ENCODE measurements at regions not wholly inside any gene's neighbourhood (a gene's known extent, or its start where the extent isn't known, plus 50 kb on each side); places are given as distances from the start of the nearest gene placed in this dataset.

DNA sequence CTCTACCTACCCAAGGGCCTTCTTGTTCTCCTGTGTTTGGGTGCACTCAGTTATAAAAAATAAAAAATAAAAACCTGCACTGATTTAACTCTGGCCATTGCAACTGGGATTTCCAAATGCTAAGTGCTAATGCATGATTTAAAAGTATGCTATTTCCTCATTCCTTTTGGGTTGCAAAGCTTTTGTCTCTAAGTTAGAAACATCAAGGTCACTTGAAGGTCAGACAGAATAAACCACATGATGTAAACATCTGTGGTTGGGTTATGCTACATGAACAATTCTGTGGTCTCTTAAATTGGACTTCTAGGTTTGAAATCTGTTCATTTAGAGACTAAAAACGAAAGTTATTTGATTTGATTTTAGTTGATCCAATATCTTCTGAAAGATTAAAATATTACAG, 1547.4 kb upstream of the TENM3 start:
- no peak for DNase-seq (ENCODE audit: low read depth in 2 of 2)

DNA sequence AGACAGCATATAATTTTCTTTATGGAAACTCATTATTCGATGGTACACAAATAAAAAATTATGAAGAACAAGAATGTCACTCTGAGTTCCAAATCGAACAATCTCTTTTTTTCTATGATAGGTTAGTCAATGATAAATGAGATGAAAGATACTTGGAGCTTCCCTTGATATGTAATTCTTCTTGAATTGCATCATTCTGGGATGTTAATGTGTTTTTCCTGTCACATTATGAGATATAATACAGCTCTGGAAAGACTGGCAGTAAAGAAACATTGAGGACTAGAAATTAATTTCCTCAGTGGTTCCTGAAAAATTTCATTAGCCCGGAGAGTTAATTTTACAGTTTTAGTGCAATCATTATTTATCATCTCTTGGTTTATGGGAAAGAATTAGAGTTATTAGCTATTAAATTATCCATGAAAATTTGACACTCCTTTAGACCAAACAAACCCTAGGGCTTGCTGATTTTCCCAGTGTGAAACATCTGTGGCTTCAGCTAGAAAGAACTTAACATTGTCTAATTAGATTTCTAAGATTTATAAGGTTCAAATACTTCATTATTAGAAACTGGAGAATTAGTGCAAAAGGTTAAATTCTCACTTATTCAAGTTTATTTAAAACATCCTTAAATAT, 1546.6 kb upstream of the TENM3 start:
- DNase-seq (ENCODE audit: low read depth in 2 of 2): no peak

DNA sequence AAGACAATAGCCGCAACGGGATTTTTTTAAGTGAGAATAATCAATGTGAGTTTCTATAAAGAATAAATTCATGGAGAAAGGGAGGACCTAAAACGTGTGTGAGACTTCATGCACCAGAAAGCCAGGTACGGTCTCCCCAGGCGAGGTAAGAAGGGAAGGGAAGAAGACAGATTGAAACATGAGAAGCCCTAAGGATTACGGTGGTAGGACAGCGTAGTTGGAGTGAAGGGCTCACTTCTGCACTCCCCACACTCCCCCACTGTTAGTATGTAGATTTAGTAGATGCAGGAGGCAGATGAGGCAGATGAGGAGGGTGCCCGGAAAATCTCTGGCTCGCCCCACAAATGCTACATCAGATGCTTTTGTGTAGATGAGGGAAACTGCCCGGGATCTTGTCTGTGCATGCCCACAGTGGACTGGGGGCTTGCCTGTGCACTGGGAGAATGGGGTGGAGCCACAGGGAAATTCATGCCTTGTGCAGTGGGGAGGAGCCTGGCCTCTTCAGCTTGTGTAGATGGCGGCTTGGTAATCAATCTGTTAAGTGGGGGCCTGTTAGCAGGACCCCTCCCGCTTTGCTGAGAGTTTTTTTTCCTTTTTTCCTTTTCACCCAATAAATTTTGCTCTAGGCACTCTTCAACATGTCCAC, 1544.5 kb upstream of the TENM3 start:
- DNase-seq (ENCODE audit: low read depth in 2 of 2): no peak

DNA sequence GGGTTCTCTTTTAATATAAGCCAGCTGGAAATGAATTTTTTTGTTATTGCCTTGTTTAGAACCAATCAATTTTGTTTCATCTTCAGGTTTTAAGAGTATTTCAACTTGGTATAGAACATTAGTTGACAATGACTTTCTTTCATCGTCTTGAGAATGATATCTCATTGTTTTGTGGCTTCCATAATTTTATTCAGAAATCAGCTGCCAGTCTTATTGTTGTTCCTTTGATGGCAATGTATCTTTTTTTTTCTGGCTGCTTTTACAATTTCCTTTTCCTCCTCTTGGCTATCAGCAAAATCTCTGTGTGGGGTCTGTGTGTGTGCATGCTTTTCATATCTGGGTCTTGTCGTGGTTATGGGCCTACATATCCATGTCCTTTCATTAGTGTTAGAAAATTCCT, 1536.4 kb upstream of the TENM3 start:
- no peak for DNase-seq (ENCODE audit: low read depth in 2 of 2)

DNA sequence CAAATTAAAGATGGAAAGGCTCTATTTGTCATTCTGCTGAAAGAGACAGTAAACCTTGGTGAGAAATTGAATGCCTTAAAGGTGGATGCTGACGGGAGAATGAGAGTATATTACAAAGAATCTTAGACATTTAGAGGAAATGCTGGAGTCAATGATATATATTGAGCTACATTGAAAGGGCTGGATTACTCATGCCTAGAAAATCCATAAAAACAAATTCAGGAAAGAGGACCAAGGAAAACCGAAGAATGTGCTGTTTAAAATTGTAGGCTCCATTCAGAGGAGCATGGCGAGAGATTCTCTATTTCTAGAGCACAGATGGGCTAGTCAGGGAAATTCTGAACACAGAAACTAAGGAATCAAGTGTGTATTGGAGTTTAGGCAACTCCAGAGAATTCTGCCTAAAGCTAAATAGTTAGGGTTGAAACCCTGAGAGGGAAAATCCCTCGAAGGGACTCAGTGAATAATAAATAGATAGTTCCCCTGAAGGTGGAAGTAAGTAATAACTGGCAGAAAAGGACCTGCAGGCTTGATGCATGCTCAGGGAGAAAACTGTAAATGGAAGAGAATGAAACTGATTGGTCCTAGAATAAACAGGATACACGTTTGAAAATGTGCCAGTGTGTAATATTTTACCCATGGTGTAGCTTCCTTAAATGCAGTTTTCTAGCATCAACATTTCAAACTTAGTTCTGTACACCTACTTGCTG, 1532.4 kb upstream of the TENM3 start:
- no peak for DNase-seq (ENCODE audit: low read depth in 2 of 2)

DNA sequence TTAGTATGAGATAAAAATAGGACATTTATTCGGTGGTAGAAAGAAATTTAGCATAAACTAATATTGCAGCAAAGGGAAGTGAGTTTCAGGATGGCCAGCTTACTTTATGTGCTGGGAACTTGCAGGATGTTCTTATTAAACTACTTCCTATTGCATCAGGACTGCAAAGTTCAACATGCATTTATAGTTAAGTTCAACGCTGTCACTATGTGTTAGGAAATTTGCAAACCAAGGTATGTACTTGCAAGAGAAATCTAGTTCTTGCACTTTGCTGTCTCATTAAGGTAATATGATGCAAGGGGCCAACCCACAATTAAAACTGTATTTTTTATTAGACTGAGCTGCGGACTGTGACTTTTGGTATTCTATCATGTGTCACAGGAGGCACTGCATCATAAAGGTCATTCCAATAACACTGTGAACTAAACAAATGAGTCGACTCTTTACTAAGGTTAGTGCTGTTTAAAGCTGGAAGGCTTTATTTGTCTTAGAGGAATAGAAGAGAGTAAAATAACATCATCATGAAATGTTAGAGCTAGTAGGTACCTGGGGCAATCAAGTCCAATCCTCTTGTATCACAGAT, 1525.7 kb upstream of the TENM3 start:
- DNase-seq (ENCODE audit: low read depth in 2 of 2): no peak

DNA sequence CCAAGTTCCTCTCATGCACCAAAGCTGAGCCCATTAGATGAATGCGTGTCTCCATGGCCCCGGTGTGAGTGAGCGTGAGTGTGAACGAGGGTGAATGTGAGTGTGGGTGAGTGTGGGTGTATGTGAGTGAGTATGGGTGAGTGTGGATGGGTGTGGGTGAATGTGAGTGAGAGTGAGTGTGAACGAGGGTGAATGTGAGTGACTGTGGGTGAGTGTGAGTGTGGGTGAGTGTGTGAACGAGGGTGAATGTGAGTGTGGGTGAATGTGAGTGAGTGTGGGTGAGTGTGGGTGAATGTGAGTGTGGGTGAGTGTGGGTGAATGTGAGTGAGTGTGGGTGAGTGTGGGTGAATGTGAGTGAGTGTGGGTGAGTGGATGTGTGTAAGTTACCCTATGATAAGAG, 1521.8 kb upstream of the TENM3 start:
- DNase-seq (ENCODE audit: low read depth in 2 of 2): no peak

DNA sequence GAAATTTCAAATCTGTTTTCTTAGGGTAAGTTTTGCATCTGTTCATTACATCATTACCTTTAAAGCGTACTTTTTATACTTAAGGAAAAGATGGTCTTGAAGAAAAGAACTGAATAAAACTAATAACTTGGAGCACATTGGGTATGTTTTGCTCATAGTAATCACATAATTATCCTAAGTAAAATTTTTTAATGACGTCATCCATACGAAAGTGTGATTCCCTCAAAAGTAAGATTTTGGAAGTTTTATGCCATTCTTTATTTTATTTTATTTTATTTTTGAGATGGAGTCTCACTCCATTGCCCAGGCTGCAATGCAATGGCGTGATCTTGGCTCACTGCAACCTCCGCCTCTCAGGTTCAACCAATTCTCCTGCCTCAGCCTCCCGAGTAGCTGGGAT, 1516.6 kb upstream of the TENM3 start:
- no peak for DNase-seq (ENCODE audit: low read depth in 2 of 2)

DNA sequence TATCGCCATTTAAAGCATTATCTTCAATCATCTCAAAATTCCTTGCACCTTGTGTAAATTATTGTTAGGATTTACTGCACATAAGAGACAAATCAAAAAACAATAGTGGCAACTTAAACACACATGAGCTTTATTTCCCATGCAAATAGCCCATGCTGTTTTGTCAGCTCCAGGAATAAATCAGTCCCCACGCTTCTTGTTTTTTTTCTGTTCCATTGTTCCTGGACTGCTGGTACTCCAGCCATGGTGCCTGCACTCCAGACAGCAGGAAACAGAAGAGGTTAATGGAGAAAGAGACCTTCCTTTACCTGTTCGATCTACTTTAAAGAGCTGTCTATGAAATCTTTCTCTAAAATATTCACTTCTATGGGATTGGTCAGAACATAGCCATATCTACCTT, 1515.7 kb upstream of the TENM3 start:
- no peak for DNase-seq (ENCODE audit: low read depth in 2 of 2)

DNA sequence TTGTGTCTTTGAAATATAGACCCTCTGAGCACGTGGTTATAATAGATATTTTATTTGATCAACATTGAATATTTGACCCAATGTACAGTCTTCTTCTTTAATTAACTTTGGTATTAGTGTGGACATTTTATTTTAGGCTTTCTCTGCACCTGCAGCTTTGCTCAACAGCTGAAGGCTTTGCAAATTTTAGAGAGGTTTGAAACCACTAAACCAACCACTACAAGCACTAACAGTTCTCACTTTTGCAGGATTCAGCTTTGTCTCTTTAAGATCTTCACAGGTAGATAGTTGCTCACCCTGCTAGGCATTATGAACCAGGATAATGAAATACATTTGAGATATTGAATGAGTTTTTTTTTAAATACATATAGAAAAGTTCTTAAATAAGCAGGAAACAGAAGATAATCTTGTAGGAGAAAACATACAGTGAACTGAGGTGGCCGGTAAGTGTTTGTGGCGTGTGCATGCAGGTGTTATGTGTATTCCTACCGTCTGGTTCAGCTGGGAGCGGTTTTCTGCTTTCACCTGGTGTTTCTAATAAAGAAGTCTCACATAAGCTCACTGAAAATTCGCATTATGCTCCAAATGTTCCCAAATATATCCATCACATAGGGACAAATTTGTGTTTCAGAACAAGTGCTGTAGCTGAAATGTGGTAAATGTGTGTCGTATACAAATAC, 1508.3 kb upstream of the TENM3 start:
- no peak for DNase-seq (ENCODE audit: low read depth in 2 of 2)

DNA sequence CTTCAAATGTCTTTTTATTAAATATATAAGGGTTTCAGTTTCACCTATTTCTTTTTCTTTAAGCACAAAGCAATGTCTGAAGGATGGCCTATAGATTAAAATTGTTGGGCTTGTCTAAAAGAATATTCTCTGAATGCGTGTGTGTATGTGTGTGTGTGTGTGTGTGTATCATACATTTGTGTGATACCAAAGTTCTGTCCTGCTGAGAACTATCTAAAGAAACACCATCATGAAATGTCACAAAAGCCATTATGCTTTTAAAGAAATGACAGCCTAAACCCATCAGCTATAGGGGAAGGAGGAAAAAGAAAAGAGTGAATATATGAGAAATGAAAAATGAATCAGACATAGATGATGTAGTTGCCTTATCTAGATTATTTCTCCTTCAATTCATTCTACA, 1501.5 kb upstream of the TENM3 start:
- no peak for DNase-seq (ENCODE audit: low read depth in 2 of 2)

DNA sequence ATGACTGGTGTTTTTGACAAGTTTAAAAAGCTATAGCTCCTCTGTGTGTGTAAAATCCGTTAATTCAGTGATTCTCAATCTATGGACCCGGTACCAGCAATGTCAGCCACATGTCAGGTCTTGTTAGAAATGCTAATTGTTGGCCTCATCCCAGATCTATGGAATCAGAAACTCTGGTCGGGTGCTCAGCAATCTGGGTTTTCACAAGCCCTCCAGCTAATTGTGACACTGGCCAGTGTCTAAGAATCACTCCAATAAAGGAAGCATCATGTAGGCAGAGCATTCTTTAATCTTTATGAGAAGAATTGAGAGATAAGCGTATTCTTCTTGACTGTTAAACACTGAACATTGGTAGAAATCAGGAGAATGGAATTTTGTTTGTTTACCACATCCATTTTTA, 1498.2 kb upstream of the TENM3 start:
- no peak for DNase-seq (ENCODE audit: low read depth in 2 of 2)

DNA sequence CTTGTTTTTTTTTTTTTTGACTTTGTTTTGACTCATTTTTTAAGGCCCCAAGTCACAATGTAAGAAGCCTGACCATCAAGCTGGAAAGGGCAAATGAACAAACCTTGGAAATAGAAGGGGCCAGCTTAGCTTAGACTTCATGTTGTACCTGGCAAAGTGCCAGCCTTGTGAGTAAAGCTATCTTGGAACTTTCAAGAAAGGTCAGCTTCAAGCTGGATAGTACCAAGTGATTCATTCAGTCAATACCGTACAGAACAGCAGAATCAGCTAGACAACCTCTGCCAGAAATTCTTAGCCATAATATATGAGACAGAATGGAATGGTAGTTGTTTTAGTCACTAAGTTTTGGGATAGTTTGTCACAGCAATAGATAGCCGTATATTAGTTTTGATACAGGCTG, 1492.2 kb upstream of the TENM3 start:
- DNase-seq (ENCODE audit: low read depth in 2 of 2): no peak

DNA sequence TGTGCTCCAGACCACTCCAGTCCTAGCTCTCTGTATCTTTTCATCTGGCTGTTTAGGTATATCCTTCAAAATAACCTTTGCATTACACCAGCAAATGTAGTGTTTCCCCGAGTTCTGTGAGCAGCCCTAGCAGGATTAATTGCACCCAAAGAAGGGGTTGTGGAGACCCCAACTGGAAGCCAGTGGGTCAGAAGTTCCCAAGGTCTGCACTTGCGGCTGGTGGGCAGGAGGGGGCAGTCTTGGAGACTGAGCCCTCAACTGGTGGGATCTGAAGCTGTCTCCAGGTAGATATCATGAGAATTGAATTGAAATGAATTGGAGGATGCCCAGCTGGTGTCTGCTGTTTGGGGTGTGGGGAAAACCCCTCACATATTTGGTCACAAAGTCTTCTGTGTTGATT, 1485.3 kb upstream of the TENM3 start:
- DNase-seq (ENCODE audit: low read depth in 2 of 2): no peak

DNA sequence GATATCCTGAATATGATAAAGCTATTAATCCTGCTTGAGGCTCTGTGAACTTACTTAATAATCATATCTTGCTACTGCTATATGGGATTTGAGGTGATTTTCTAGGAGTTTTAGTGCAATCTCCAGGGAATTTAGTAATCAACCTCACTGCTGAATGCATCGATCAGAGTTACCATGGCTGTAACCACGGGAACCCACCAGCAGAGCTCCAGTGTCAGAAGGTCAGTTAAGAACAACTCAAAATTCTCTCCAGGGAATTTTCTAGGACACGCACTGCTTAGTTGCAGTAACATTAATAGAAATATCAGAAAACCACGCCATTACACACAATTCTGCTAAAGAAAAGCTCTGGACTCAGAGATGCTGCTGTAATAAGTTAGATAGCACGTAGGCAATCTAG, 1477.2 kb upstream of the TENM3 start:
- no peak for DNase-seq (ENCODE audit: low read depth in 2 of 2)

DNA sequence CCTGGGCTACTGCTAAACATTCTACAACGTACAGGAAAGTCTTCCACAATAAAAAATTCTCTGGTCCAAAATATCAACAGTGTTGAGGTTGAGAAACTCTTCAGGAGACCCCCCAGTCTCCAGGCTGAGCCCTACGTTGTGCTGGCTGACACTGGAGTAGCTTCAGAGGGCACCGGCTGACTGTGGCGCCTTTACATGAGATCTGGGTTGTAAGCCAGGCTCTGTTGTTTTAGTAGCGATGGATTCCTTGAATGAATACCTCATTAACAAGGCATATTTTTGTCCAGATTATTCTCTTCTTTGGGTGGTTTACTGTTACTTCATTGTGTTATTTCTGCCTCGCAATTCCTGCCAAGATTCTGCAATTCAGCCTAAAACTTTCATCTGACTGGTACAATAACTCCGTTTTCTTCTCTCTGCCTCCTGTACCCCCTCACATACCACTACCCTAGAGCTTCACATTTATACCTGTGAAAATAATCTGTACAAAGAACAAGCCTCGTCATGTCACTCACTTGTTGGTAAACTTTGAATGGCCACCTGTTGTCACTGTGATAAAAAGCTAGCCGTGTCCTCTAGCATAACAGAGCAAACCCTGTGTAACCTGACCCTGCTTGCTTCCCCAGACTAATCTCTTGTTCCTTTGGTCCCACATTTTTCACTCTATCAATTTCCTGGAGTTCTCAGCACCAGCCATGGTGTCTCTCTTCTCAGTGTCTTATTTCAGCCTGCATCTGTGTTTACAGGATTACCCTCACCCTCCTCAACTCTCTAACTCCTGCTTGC, 1476.1 kb upstream of the TENM3 start:
- DNase-seq (ENCODE audit: low read depth in 2 of 2): no peak

DNA sequence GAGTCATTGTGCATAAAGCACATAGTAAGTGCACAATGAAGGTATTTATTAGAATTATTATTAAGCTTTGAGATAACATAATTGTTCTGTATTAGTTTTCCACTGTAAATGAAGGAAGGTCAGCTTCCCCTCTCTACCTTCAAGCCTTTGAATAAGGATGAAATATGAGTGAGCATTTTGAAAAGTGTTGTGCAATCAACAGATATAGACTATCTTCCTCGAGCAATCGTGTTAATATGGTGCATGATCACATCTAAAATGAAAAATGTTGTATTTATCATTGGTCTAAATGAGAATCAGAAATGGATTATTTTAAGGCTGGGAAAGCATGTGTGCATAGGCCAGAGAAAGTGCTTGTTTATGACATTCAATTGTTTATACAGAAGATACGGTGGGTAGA, 1474.6 kb upstream of the TENM3 start:
- no peak for DNase-seq (ENCODE audit: low read depth in 2 of 2)

DNA sequence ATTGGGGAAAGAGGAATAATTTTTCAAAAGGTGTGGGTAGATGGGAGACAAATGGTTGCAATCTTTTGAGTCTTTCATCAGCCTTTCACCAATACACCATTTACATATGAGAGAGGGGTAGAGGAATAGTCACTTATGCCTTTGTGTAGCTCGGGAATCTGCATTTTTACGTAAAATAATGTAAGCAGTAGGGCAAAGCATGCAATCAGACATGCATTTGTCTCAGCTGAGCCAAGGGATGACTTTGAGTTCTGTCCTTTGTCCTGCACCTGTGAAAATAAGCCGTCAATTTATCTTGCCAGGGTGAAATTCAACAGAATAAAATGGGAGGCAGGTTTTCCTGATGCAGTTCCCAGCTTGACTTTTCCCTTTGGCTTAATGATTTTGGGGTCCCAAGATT, 1473.4 kb upstream of the TENM3 start:
- no peak for DNase-seq (ENCODE audit: low read depth in 2 of 2)

DNA sequence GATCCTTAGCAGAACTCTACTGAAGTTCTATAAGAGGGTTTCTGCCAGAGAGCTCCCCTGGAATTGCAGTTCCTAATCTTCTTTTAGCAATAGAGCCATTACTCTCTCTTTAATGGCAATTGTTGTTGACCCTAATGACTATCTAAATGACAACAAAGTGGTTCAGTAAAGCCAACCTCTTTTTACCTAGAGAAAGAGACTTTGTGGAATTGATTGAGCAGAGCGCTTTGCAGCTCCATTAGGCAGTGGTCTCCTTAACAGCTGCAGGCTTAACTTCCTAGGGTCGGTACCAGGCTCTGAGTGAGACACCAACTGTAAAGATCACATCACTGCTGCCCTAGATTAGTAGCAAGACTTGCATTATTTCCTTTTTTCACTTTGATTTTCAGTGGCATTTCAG, 1472.9 kb upstream of the TENM3 start:
- DNase-seq (ENCODE audit: low read depth in 2 of 2): no peak

DNA sequence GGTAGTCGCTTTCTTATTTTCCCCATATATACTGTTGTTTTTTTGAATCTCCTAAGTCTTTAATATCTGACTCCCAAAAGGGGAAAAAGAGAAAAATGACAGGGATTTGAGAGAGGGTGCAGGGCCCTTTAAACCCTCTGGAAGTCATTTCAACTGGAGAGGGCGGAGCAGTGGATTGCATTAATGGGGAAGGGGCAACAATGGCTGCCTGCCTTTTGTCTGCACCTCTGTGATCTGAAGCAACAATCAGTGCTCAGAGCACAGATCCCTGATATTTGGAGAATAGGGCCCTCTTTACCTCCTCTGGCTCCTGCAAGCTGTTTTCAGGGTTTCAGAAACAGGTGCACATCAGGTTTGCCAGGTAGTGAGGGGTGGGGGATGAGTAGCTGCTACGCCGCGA, 1458.3 kb upstream of the TENM3 start:
- no peak for DNase-seq (ENCODE audit: low read depth in 2 of 2)

DNA sequence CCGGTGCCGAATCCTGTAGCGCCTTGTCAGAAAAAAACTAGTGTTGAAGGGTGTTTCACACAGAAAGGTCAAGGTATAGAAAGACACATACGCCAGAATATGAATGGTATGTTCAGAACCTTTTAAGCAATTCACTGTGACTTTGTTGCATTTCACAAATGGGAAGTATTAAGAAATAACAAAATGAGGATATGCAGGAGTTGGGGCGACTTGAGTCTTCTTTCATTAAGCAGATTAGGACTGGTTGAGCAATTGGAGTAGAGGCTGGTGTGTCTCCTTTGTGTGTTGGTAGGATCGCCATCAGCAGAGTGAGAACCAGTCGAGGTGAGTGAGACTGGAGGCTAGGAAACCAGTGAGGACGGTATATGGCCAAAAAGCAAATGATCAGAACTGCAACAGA, 1454.5 kb upstream of the TENM3 start:
- no peak for DNase-seq (ENCODE audit: low read depth in 2 of 2)

DNA sequence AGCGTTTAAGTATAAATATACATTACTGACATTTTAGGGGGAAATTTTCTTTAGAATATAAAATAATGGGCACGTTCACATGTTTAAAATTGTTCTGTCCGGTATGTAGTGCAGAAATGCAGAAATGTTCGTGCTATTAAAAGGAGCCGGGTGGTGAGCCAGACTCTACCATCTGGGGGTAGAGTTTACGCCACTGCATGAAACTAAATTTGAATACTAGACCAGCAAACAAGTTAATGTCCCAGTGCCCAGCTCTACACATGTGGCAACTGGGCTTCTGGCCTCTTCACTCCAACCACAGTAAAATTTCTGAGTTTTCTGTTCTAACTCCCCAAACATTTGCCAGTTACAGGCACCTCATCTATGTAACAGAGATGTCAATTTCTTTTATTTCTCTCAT, 1453.3 kb upstream of the TENM3 start:
- DNase-seq (ENCODE audit: low read depth in 2 of 2): no peak

Measured in stimulated activated CD8-positive, alpha-beta memory T cell treated with anti-CD3 and anti-CD28 coated beads, Interleukin-7, amount 100 ng/mL, for 1 hour (primary cell).